ENCODE measurements at regions not wholly inside any gene's neighbourhood (a gene's known extent, or its start where the extent isn't known, plus 50 kb on each side); places are given as distances from the start of the nearest gene placed in this dataset.

DNA sequence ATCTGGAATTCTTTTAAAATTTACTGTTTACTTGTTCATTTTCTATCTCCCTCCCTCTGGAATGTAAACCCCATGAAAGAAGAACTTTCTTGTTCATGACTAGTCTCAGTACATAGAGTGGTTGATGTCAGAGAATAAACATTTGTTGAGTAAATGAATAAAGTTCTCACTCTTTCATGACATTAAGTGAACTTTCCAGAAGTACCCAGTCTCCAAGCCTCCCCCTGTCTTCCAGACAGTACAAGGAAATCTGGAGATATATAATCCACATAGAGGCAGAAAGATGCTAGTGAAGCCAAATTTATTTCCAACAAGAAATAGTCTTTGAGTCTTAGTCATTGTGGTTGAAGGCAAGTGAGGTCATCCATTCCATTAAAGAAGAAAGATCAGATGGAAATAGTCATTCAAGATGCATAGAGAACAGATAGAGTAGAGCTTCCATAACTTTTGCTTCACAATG, 71.5 kb upstream of the GALNT15 start:
- TF ChIP-seq, protein P1, sequence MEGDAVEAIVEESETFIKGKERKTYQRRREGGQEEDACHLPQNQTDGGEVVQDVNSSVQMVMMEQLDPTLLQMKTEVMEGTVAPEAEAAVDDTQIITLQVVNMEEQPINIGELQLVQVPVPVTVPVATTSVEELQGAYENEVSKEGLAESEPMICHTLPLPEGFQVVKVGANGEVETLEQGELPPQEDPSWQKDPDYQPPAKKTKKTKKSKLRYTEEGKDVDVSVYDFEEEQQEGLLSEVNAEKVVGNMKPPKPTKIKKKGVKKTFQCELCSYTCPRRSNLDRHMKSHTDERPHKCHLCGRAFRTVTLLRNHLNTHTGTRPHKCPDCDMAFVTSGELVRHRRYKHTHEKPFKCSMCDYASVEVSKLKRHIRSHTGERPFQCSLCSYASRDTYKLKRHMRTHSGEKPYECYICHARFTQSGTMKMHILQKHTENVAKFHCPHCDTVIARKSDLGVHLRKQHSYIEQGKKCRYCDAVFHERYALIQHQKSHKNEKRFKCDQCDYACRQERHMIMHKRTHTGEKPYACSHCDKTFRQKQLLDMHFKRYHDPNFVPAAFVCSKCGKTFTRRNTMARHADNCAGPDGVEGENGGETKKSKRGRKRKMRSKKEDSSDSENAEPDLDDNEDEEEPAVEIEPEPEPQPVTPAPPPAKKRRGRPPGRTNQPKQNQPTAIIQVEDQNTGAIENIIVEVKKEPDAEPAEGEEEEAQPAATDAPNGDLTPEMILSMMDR (IDR thresholded peaks at IDR 0.05): no peak
- no peak for TF ChIP-seq EZH2 (IDR thresholded peaks at IDR 0.05; ENCODE audit: borderline replicate concordance, insufficient read depth, low read depth, low read length, poor library complexity, severe bottlenecking)
